Colonic mucosa (tissue), 4 donors: ENCODE measurements at regions not wholly inside any gene's neighbourhood (a gene's known extent, or its start where the extent isn't known, plus 50 kb on each side); places are given as distances from the start of the nearest gene placed in this dataset.

Experiments
- DNase-seq: peaks from one replicate; pipeline ENCODE4 v3.0.0-alpha.2; 2020
- H3K27ac ChIP-seq: fragments of 200-600 bp; one replicate; pipeline ENCODE4 v1.8.0; 2021
- H3K27me3 ChIP-seq: fragments of 200-600 bp; one replicate; pipeline ENCODE4 v1.8.0; 2021
- H3K36me3 ChIP-seq: fragments of 200-600 bp; one replicate; pipeline ENCODE4 v1.8.0; 2021
- H3K4me1 ChIP-seq: fragments of 200-600 bp; one replicate; pipeline ENCODE4 v1.8.0; 2021; ENCODE audit warnings: mild to moderate bottlenecking
- H3K4me3 ChIP-seq: fragments of 200-600 bp; one replicate; pipeline ENCODE4 v1.8.0; 2021
- H3K9ac ChIP-seq, 2 donors: one replicate each; pipeline ENCODE4 v1.7.0; 2013; ENCODE audit warnings: control low read depth in 2 of 2, low read depth in 2 of 2, low read length in 2 of 2
- H3K9me3 ChIP-seq: fragments of 200-600 bp; one replicate; pipeline ENCODE4 v1.8.0; 2021
- CTCF ChIP-seq: fragments of 200-600 bp; IDR thresholded peaks from one replicate; pipeline ENCODE4 v1.8.0; 2022; ENCODE audit warnings: antibody characterized with exemption, mild to moderate bottlenecking
- intact Hi-C: fragments of 100-400 bp; cut with DNase I; formaldehyde crosslinking; loops from one replicate; pipeline ENCODE4 v1.14.1; 2022
- donor health status: healthy.
- donor health status: DM: no; HTN: no; CAD: no.
- donor health status: DM: no; HTN: no; CAD: no.

- Histone ChIP-seq H3K27ac (no peak overlapping the region), H3K9ac (no peak overlapping the region), H3K4me3 (no peak overlapping the region), H3K9me3 (no peaks in the 10 kb centered on the region), H3K4me1 (no peaks in the 10 kb centered on the region), H3K27me3 (no peaks in the 10 kb centered on the region), H3K36me3 (no peaks in the 10 kb centered on the region)
- DNase-seq = no peak
- intact Hi-C loops = no loop called here
- TF ChIP-seq CTCF = no peak
Measured at GRCh38 chr4:189117426-189117825, 823.2 kb upstream of the FRG1 start.

GRCh38 chr4:189121336-189121735, 819.3 kb upstream of the FRG1 start:
- Histone ChIP-seq H3K9me3 (no peaks in the 10 kb centered on the region), H3K4me3 (no peak overlapping the region), H3K36me3 (no peaks in the 10 kb centered on the region), H3K4me1 (no peaks in the 10 kb centered on the region), H3K27ac (no peak overlapping the region), H3K9ac (no peak overlapping the region), H3K27me3 (no peaks in the 10 kb centered on the region)
- intact Hi-C loops = no loop called here
- DNase-seq = no peak
- no peak for TF ChIP-seq CTCF

GRCh38 chr4:189124149-189124758, 816.4 kb upstream of the FRG1 start:
- intact Hi-C loops = no loop called here
- no peak overlapping the region for H3K4me3 ChIP-seq
- DNase-seq = no peak
- H3K27me3 ChIP-seq = no peaks in the 10 kb centered on the region
- H3K27ac ChIP-seq = no peak overlapping the region
- H3K36me3 ChIP-seq = no peaks in the 10 kb centered on the region
- H3K9ac ChIP-seq = no peak overlapping the region
- no peaks in the 10 kb centered on the region for H3K9me3 ChIP-seq
- H3K4me1 ChIP-seq = no peaks in the 10 kb centered on the region
- TF ChIP-seq CTCF = peak; percentile 25

- H3K4me1 ChIP-seq = no peaks in the 10 kb centered on the region
- H3K4me3 ChIP-seq = no peak overlapping the region
- intact Hi-C loops = no loop called here
- H3K9me3 ChIP-seq = no peaks in the 10 kb centered on the region
- no peak for TF ChIP-seq CTCF
- no peak overlapping the region for H3K9ac ChIP-seq
- no peak overlapping the region for H3K27ac ChIP-seq
- no peaks in the 10 kb centered on the region for H3K36me3 ChIP-seq
- H3K27me3 ChIP-seq = no peaks in the 10 kb centered on the region
- DNase-seq = no peak
Measured at GRCh38 chr4:189124791-189125190, 815.9 kb upstream of the FRG1 start.

GRCh38 chr4:189126040-189126439, 814.6 kb upstream of the FRG1 start:
- Histone ChIP-seq H3K27ac (no peak overlapping the region), H3K9ac (no peak overlapping the region), H3K4me1 (no peaks in the 10 kb centered on the region), H3K27me3 (no peaks in the 10 kb centered on the region), H3K36me3 (no peaks in the 10 kb centered on the region), H3K9me3 (no peaks in the 10 kb centered on the region), H3K4me3 (no peak overlapping the region)
- intact Hi-C loops = no loop called here
- TF ChIP-seq CTCF = no peak
- no peak for DNase-seq
